Liver (tissue), 3 donors: ENCODE measurements at regions not wholly inside any gene's neighbourhood (a gene's known extent, or its start where the extent isn't known, plus 50 kb on each side); places are given as distances from the start of the nearest gene placed in this dataset.

Experiments used
- CTCF ChIP-seq: fragments of 150-350 bp; IDR thresholded peaks from 2 replicates; pipeline ENCODE4 v1.5.1; 2017; ENCODE audit warnings: improper control_type of control experiment, low read depth, low read length; ENCODE audit not compliant: missing input control
- EGR1 ChIP-seq, 2 donors: IDR thresholded peaks; 2 replicates each; pipeline ENCODE4 v1.6.1; 2016 to 2018; ENCODE audit warnings: antibody characterized with exemption in 2 of 2, low read depth in 2 of 2
- JUND ChIP-seq, 2 donors: IDR thresholded peaks; 2 replicates each; pipeline ENCODE4 v1.6.1; 2016; ENCODE audit warnings: antibody characterized with exemption in 2 of 2
- MAX ChIP-seq: IDR thresholded peaks from 2 replicates; pipeline ENCODE4 v1.6.1; 2016; ENCODE audit warnings: antibody characterized with exemption
- NR2F2 ChIP-seq: IDR thresholded peaks from 2 replicates; pipeline ENCODE4 v1.6.1; 2016; ENCODE audit warnings: antibody characterized with exemption
- RAD21 ChIP-seq, 2 donors: IDR thresholded peaks; 2 replicates each; pipeline ENCODE4 v1.6.1; 2016; ENCODE audit warnings: antibody characterized with exemption in 2 of 2, mild to moderate bottlenecking in 2 of 2
- TAF1 ChIP-seq: conservative IDR thresholded peaks from 2 replicates; pipeline ENCODE4 v1.6.1; 2016; ENCODE audit warnings: antibody characterized with exemption, mild to moderate bottlenecking
- YY1 ChIP-seq: IDR thresholded peaks from 2 replicates; pipeline ENCODE4 v1.6.1; 2016; ENCODE audit warnings: antibody characterized with exemption, mild to moderate bottlenecking
- ZBTB33 ChIP-seq: IDR thresholded peaks from 2 replicates; pipeline ENCODE4 v1.6.1; 2016; ENCODE audit warnings: antibody characterized with exemption
- donor health status: healthy.
- donor health status: healthy.

- TF ChIP-seq CTCF (no peak), NR2F2 (no peak), TAF1 (no peak), ZBTB33 (no peak), JUND (IDR thresholded peaks at IDR 0.05) (no peak), RAD21 (IDR thresholded peaks at IDR 0.05) (no peak), YY1 (no peak), EGR1 (IDR thresholded peaks at IDR 0.05; ENCODE audit: low read depth in 2 of 2) (no peak), MAX (no peak)
Observed at GRCh38 chr1:163459539-163459938, 137.8 kb downstream of the NUF2 start.
